ENCODE measurements at regions not wholly inside any gene's neighbourhood (a gene's known extent, or its start where the extent isn't known, plus 50 kb on each side); places are given as distances from the start of the nearest gene placed in this dataset.

DNA sequence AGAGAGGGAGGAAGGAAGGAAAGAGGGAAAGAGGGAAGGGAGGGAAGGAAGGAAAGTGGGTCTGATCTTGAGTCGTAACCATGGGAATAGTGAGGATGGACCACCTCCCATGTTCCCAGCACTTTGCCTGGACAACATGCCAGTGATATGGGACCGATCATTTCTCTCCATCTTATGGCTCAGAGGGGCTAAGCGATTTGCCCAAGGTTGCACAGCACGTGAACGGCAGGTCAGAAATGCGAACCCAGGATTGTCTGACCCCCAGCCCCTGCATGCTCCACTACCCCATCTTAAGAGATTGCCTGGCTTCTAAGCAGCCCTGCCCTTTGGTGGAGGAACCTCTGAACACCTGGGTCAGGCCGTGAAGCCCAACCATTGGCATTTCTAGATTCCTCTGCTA, 109.0 kb upstream of the CARD11 start:
- TF ChIP-seq, protein P1, sequence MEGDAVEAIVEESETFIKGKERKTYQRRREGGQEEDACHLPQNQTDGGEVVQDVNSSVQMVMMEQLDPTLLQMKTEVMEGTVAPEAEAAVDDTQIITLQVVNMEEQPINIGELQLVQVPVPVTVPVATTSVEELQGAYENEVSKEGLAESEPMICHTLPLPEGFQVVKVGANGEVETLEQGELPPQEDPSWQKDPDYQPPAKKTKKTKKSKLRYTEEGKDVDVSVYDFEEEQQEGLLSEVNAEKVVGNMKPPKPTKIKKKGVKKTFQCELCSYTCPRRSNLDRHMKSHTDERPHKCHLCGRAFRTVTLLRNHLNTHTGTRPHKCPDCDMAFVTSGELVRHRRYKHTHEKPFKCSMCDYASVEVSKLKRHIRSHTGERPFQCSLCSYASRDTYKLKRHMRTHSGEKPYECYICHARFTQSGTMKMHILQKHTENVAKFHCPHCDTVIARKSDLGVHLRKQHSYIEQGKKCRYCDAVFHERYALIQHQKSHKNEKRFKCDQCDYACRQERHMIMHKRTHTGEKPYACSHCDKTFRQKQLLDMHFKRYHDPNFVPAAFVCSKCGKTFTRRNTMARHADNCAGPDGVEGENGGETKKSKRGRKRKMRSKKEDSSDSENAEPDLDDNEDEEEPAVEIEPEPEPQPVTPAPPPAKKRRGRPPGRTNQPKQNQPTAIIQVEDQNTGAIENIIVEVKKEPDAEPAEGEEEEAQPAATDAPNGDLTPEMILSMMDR (IDR thresholded peaks at IDR 0.05) = no peak
- no peak for TF ChIP-seq POLR2A (IDR thresholded peaks at IDR 0.05)
